DOHH2 (cell line): ENCODE measurements at regions not wholly inside any gene's neighbourhood (a gene's known extent, or its start where the extent isn't known, plus 50 kb on each side); places are given as distances from the start of the nearest gene placed in this dataset.

Experiments used
- H3F3A ChIP-seq: fragments of 200-600 bp; sonication (generic), shearing (Covaris generic); 2 replicates; pipeline ENCODE4 v1.6.0; 2016; ENCODE audit warnings: antibody characterized with exemption, mild to moderate bottlenecking; ENCODE audit not compliant: control insufficient read depth, insufficient read depth
- H3K27ac ChIP-seq: fragments of 200-600 bp; sonication (generic); 2 replicates; pipeline ENCODE4 v1.5.1; 2014; ENCODE audit warnings: low read depth, mild to moderate bottlenecking, low read length, moderate library complexity
- H3K27me3 ChIP-seq: fragments of 200-600 bp; sonication (generic); 2 replicates; pipeline ENCODE4 v1.6.1; 2014; ENCODE audit warnings: mild to moderate bottlenecking, low read length, mixed read lengths; ENCODE audit not compliant: control insufficient read depth
- H3K36me3 ChIP-seq: fragments of 200-600 bp; sonication (generic); 2 replicates; pipeline ENCODE4 v1.6.1; 2014; ENCODE audit warnings: mild to moderate bottlenecking, low read length, moderate library complexity, mixed read lengths; ENCODE audit not compliant: control insufficient read depth
- H3K4me1 ChIP-seq: fragments of 200-600 bp; sonication (generic); 2 replicates; pipeline ENCODE4 v1.6.1; 2014; ENCODE audit warnings: mild to moderate bottlenecking, low read length, mixed read lengths; ENCODE audit not compliant: control insufficient read depth
- H3K4me2 ChIP-seq: fragments of 200-600 bp; sonication (generic); 2 replicates; pipeline ENCODE4 v1.6.0; 2014; ENCODE audit warnings: mild to moderate bottlenecking, low read length, moderate library complexity
- H3K4me3 ChIP-seq: fragments of 200-600 bp; sonication (generic); 2 replicates; pipeline ENCODE4 v1.5.1; 2014; ENCODE audit warnings: mild to moderate bottlenecking, low read length, mixed read lengths
- H3K79me2 ChIP-seq: fragments of 200-600 bp; sonication (generic); 2 replicates; pipeline ENCODE4 v1.6.1; 2014; ENCODE audit warnings: mild to moderate bottlenecking, low read length, mixed read lengths; ENCODE audit not compliant: control insufficient read depth
- H3K9me2 ChIP-seq: fragments of 200-600 bp; sonication (generic); replicated peaks from 2 replicates; pipeline ENCODE4 v1.6.1; 2014; ENCODE audit warnings: mild to moderate bottlenecking, low read length, mixed read lengths; ENCODE audit not compliant: control insufficient read depth
- H3K9me3 ChIP-seq: fragments of 200-600 bp; sonication (generic); 2 replicates; pipeline ENCODE4 v1.6.1; 2014; ENCODE audit warnings: antibody characterized with exemption, low read length, mixed read lengths; ENCODE audit not compliant: control insufficient read depth, insufficient read depth
- H4K20me1 ChIP-seq: fragments of 200-600 bp; sonication (generic); 2 replicates; pipeline ENCODE4 v1.6.0; 2014; ENCODE audit warnings: low read depth, mild to moderate bottlenecking, antibody characterized with exemption, low read length, moderate library complexity; ENCODE audit not compliant: control insufficient read depth, insufficient read depth
- EZH2phosphoT487 ChIP-seq: fragments of 200-600 bp; sonication (generic); IDR thresholded peaks from 2 replicates; pipeline ENCODE4 v1.6.1; 2017; ENCODE audit warnings: borderline replicate concordance, mild to moderate bottlenecking, antibody characterized with exemption, low read length, moderate library complexity, mixed read lengths
- TF ChIP-seq, protein P1 (sequence below): fragments of 200-600 bp; sonication (generic); IDR thresholded peaks from one replicate; pipeline ENCODE4 v1.5.1; 2014; ENCODE audit warnings: antibody characterized with exemption, mild to moderate bottlenecking, low read depth, low read length; ENCODE audit not compliant: poor library complexity, severe bottlenecking

DNA sequence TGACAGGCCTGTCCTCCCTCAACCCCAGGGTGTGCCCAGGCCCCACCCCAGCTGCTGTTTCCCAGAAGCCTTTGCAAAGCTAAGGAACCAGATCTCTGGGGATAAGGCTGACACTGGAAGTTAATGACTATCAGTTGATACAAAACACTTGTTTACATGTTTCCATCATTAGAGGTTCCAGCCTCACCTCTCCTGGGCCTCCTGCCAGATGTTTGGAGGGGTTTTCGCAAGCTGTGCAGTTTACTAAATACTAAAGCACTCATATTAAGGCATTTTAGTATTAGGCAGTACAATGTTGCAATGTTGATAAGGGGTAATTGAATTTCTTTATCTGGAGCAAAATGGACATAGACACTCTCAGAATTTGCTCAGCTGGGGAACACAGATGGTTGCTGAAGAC lies 218.7 kb downstream of the INSC start:
- H3K36me3 ChIP-seq, result no peaks in the 10 kb centered on the region
- no peaks in the 10 kb centered on the region for H3K9me3 ChIP-seq
- no peaks in the 10 kb centered on the region for H3K9me2 ChIP-seq
- no peak for TF ChIP-seq EZH2phosphoT487
- no peak overlapping the region for H3K4me3 ChIP-seq
- no peaks in the 10 kb centered on the region for H3K79me2 ChIP-seq
- no peaks in the 10 kb centered on the region for H3F3A ChIP-seq
- no peaks in the 10 kb centered on the region for H4K20me1 ChIP-seq
- no peak overlapping the region for H3K27ac ChIP-seq
- H3K27me3 ChIP-seq, result no peaks in the 10 kb centered on the region
- H3K4me1 ChIP-seq, result no peaks in the 10 kb centered on the region
- H3K4me2 ChIP-seq, result no peak overlapping the region

DNA sequence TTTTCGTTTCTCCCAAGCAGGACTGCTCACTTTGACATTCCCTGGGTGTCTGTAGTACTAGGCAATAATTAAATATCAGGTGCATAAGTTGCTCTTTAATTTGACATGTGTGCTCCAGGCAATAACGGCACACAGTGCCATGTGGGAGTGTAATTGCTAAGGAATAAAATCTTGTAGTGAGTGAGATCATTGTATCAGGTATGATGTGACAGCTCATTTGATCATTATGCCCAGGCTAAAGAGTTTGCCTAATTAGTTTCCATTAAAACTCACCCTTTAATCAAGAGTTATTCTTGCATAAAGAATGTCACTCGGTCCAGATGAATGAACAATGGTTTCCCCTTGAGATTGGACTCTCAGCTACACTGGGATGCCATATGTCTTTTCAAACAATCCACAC lies 220.0 kb downstream of the INSC start:
- H4K20me1 ChIP-seq, result no peaks in the 10 kb centered on the region
- no peaks in the 10 kb centered on the region for H3K9me3 ChIP-seq
- H3K27ac ChIP-seq, result no peak overlapping the region
- no peak overlapping the region for H3K4me3 ChIP-seq
- H3K79me2 ChIP-seq, result no peaks in the 10 kb centered on the region
- TF ChIP-seq EZH2phosphoT487, result no peak
- TF ChIP-seq, protein P1, sequence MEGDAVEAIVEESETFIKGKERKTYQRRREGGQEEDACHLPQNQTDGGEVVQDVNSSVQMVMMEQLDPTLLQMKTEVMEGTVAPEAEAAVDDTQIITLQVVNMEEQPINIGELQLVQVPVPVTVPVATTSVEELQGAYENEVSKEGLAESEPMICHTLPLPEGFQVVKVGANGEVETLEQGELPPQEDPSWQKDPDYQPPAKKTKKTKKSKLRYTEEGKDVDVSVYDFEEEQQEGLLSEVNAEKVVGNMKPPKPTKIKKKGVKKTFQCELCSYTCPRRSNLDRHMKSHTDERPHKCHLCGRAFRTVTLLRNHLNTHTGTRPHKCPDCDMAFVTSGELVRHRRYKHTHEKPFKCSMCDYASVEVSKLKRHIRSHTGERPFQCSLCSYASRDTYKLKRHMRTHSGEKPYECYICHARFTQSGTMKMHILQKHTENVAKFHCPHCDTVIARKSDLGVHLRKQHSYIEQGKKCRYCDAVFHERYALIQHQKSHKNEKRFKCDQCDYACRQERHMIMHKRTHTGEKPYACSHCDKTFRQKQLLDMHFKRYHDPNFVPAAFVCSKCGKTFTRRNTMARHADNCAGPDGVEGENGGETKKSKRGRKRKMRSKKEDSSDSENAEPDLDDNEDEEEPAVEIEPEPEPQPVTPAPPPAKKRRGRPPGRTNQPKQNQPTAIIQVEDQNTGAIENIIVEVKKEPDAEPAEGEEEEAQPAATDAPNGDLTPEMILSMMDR, result no peak
- H3K27me3 ChIP-seq, result no peaks in the 10 kb centered on the region
- H3K9me2 ChIP-seq, result no peaks in the 10 kb centered on the region
- H3F3A ChIP-seq, result no peaks in the 10 kb centered on the region
- no peak overlapping the region for H3K4me2 ChIP-seq
- no peaks in the 10 kb centered on the region for H3K4me1 ChIP-seq
- no peaks in the 10 kb centered on the region for H3K36me3 ChIP-seq

DNA sequence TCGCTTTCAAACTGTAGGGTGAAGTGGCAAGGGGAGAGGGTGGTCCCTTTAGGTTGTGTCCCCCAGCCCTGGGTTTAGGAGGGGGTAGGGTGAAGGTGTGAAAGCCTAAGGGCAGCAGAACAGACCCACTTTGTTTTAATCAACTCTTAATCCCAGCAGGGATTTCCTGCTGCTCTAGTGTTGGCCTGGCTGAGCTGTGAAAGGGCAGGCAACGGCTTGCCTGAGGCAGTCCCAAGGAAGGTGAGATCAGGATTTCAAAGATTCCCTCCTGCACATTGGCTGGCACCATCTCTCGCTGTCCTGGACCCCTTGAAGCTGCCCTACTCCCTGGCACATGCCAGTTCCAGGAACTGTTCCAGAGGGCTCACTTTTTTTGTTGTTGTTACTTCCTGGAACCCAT lies 221.3 kb downstream of the INSC start:
- TF ChIP-seq, protein P1, result no peak
- TF ChIP-seq EZH2phosphoT487, result no peak
- H3K4me2 ChIP-seq, result no peak overlapping the region
- H3K9me2 ChIP-seq, result no peaks in the 10 kb centered on the region
- H3K79me2 ChIP-seq, result no peaks in the 10 kb centered on the region
- no peaks in the 10 kb centered on the region for H3K4me1 ChIP-seq
- no peaks in the 10 kb centered on the region for H3K9me3 ChIP-seq
- H3K27me3 ChIP-seq, result no peaks in the 10 kb centered on the region
- no peaks in the 10 kb centered on the region for H4K20me1 ChIP-seq
- no peaks in the 10 kb centered on the region for H3K36me3 ChIP-seq
- H3K4me3 ChIP-seq, result no peak overlapping the region
- H3F3A ChIP-seq, result no peaks in the 10 kb centered on the region
- H3K27ac ChIP-seq, result no peak overlapping the region

DNA sequence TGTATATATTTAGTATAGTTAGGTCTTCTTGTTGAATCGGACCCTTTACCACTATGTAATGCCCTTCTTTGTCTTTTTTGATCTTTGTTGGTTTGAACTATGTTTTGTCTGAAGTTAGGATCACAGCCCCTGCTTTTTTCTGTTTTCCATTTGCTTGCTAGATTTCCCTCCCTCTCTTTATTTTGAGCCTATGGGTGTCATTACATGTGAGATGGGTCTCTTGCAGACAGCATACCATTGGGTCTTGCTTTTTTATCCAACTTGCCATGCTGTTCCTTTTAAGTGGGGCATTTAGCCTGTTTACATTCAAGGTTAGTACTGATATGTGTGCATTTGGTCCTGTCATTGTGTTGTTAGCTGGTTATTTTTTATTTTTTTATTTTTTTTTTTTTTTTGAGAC lies 224.6 kb downstream of the INSC start:
- Histone ChIP-seq H3K9me2 (no peaks in the 10 kb centered on the region), H4K20me1 (no peaks in the 10 kb centered on the region), H3F3A (no peaks in the 10 kb centered on the region), H3K27ac (no peak overlapping the region), H3K4me2 (no peak overlapping the region), H3K4me1 (no peaks in the 10 kb centered on the region), H3K36me3 (no peaks in the 10 kb centered on the region), H3K79me2 (no peaks in the 10 kb centered on the region), H3K9me3 (no peaks in the 10 kb centered on the region), H3K27me3 (no peaks in the 10 kb centered on the region), H3K4me3 (no peak overlapping the region)
- TF ChIP-seq EZH2phosphoT487, result no peak
- TF ChIP-seq, protein P1, result no peak
